Natural killer cell treated with Interleukin-12 subunit alpha and Interleukin-12 subunit beta and Interleukin-15 and Interleukin-18, amount 100 ng/mL, for 72 hours (primary cell): ENCODE measurements at regions not wholly inside any gene's neighbourhood (a gene's known extent, or its start where the extent isn't known, plus 50 kb on each side); places are given as distances from the start of the nearest gene placed in this dataset.

Source experiments
- ATAC-seq, 2 donors: fragments of 150-1000 bp; cut with Tn5 transposase in 1 of 2; sonication (Bioruptor Pico), chemical (Tn5 transposase) in 1 of 2; 2 replicates each; pipeline ENCODE4 v1.10.0; 2021
- DNase-seq: peaks from one replicate; pipeline ENCODE4 v3.0.0; 2022; ENCODE audit warnings: low spot score
- H3K27ac Mint-ChIP-seq, 2 donors: 1 replicate in 1 of 2; 2 replicates in 1 of 2; pipeline ENCODE4 v1.8.0; 2022; ENCODE audit warnings: mixed read lengths in 2 of 2, mild to moderate bottlenecking in 1 of 2, moderate library complexity in 1 of 2
- H3K27me3 Mint-ChIP-seq, 2 donors: 1 replicate in 1 of 2; 2 replicates in 1 of 2; pipeline ENCODE4 v1.8.0; 2022; ENCODE audit warnings: mixed read lengths in 2 of 2
- H3K36me3 Mint-ChIP-seq: one replicate; pipeline ENCODE4 v1.8.0; 2022; ENCODE audit warnings: mixed read lengths
- H3K4me1 Mint-ChIP-seq, 2 donors: 1 replicate in 1 of 2; 2 replicates in 1 of 2; pipeline ENCODE4 v1.8.0; 2022; ENCODE audit warnings: low read depth in 2 of 2, mixed read lengths in 2 of 2, mild to moderate bottlenecking in 1 of 2
- H3K4me3 Mint-ChIP-seq: one replicate; pipeline ENCODE4 v1.8.0; 2022; ENCODE audit warnings: mixed read lengths
- H3K9me3 Mint-ChIP-seq: 2 replicates; pipeline ENCODE4 v1.8.0; 2022; ENCODE audit warnings: mixed read lengths

DNA sequence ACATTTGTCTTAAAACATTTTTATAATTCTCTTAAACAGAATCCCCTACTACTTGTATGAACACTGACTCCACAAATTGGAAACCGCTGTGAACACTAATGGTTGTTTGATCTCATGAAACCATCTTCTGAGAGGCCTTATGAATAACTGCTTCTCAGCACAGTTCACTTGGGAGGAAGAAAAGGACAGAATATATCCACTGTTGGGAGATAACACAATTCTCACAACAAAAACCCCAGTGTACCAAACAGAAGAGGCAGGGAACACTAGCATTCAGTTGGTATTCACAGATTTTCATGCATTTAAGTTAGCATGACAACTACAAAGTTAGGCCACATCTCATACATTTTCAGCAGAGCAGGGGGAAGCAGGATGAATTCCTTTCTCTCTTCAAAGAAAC lies 89.0 kb upstream of the SELENOP start:
- Mint-ChIP-seq H3K27me3 (peaks cover 6 to 10% of the 10 kb centered on the region in 2 donors), H3K27ac (no peak overlapping the region), H3K36me3 (no peaks in the 10 kb centered on the region), H3K9me3 (no peaks in the 10 kb centered on the region), H3K4me1 (peaks cover 0 to 2% of the 10 kb centered on the region in 2 donors), H3K4me3 (no peak overlapping the region)
- no peak for ATAC-seq
- no peak for DNase-seq

DNA sequence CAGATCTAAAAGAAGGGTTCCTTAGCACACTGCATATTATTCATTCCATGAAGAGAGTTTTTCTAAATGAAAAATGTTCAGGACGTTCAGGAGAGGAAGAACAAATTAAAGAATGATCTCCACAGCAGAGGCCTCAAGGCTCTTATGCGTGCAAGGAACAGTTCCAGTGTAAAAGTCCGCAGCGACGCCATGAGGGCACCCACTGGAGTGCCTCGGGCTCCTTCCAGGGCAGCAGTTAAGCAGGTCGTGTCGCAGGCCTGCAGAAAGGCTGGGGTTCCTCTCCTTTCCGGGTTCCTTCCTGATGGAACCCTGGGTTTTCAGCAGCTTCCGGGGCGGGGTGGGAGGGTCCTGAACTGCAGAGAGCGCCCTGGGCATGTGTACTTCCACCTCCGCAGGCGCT lies 87.1 kb upstream of the SELENOP start:
- DNase-seq, result no peak
- ATAC-seq, result no peak
- H3K9me3 Mint-ChIP-seq, result no peaks in the 10 kb centered on the region
- no peak overlapping the region for H3K27ac Mint-ChIP-seq
- no peaks in the 10 kb centered on the region for H3K36me3 Mint-ChIP-seq
- peaks cover 2 to 10% of the 10 kb centered on the region in 2 donors for H3K27me3 Mint-ChIP-seq
- H3K4me3 Mint-ChIP-seq, result no peak overlapping the region
- peaks cover 0 to 2% of the 10 kb centered on the region in 2 donors for H3K4me1 Mint-ChIP-seq

- H3K4me3 Mint-ChIP-seq, result no peak overlapping the region
- no peaks in the 10 kb centered on the region for H3K36me3 Mint-ChIP-seq
- ATAC-seq (no peak), DNase-seq (no peak)
- H3K27me3 Mint-ChIP-seq, result peaks cover 2 to 10% of the 10 kb centered on the region in 2 donors
- H3K9me3 Mint-ChIP-seq, result no peaks in the 10 kb centered on the region
- no peaks in the 10 kb centered on the region for H3K4me1 Mint-ChIP-seq
- H3K27ac Mint-ChIP-seq, result no peak overlapping the region
Measured at GRCh38 chr5:42896523-42896922, 84.8 kb upstream of the SELENOP start.

GRCh38 chr5:42894057-42894456 lies 82.4 kb upstream of the SELENOP start:
- no peak overlapping the region for H3K27ac Mint-ChIP-seq

DNA sequence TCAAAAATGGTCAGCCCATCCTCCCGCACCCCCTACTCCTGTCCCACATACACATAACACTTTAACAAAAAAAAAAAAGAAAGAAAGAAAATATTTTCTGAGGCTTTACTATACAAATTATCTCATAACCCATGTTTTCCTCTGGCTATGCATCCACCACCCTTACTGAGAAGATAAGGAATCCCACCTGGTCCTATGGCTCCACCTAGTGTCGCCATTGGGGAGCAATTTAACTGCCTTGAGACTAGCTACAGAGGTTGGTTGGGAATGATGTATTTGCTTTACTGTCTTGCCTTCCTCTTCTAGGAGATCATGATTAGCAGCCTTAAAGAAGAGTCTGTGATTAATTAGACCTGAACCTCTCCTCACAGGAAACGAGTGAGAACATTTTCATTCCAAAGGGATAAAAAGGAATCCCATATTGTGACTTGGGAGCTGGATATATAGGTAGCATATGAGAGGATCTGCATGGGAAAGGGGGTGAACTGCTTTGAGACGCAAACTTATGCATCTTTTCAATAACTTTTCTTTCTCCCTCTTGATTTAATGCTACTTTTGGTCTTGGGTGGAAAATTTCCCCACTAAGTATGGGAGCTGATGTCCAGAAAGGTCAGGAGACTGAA lies 77.7 kb upstream of the SELENOP start:
- H3K9me3 Mint-ChIP-seq, result no peaks in the 10 kb centered on the region
- no peaks in the 10 kb centered on the region for H3K4me1 Mint-ChIP-seq
- H3K27ac Mint-ChIP-seq, result no peak overlapping the region
- no peaks in the 10 kb centered on the region for H3K36me3 Mint-ChIP-seq
- ATAC-seq, result peak; percentile 75 to 78
- no peak for DNase-seq
- peaks cover 4 to 9% of the 10 kb centered on the region in 2 donors for H3K27me3 Mint-ChIP-seq
- no peak overlapping the region for H3K4me3 Mint-ChIP-seq

More at GRCh38 chr5:42894057-42894456, 82.4 kb upstream of the SELENOP start:
- Mint-ChIP-seq H3K9me3 (no peaks in the 10 kb centered on the region), H3K27me3 (peaks cover 2 to 10% of the 10 kb centered on the region in 2 donors), H3K4me1 (no peaks in the 10 kb centered on the region), H3K4me3 (no peak overlapping the region), H3K36me3 (no peaks in the 10 kb centered on the region)
- ATAC-seq (no peak), DNase-seq (no peak)

DNA sequence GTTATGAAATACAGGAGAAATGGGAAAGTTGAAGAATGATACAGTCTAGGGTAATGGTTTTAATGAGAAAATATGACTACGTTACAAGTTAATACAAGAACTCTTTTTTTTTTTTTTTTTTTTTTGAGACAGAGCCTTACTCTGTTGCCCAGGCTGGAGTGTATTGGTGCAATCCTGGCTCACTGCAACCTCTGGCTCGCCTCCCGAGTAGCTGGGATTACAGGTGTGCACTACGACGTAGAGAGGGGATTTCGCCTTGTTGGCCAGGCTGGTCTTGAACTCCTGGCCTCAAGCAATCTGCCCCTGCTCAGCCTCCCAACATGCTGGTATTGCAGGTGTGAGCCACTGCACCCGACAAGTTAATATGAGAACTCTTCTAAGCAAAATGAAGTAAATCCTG lies 77.1 kb upstream of the SELENOP start:
- no peak overlapping the region for H3K27ac Mint-ChIP-seq
- no peaks in the 10 kb centered on the region for H3K9me3 Mint-ChIP-seq
- DNase-seq, result no peak
- no peak overlapping the region for H3K4me3 Mint-ChIP-seq
- no peak for ATAC-seq
- no peaks in the 10 kb centered on the region for H3K36me3 Mint-ChIP-seq
- no peaks in the 10 kb centered on the region for H3K4me1 Mint-ChIP-seq
- H3K27me3 Mint-ChIP-seq, result peaks cover 4 to 9% of the 10 kb centered on the region in 2 donors

DNA sequence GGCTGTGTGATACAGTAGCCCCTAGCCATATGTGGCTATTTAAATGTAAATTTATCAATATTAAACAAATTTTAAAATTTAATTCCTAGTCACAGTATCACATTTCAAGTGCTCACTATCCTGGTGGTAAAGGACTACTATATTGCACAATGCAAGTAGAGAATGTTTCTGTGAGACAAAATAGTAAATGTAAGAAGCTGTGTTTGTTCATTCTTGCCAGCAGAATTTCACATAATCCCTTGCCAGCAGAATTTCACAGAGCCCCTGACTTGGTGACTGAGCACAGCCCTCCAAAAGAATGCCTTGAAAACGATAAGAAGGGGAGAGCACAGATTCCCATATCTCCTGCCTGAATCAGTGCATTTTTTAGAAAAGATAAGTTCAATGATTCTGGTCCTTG lies 75.9 kb upstream of the SELENOP start:
- no peak for DNase-seq
- H3K9me3 Mint-ChIP-seq, result no peaks in the 10 kb centered on the region
- no peak overlapping the region for H3K4me3 Mint-ChIP-seq
- no peak overlapping the region for H3K27ac Mint-ChIP-seq
- peaks cover 4 to 9% of the 10 kb centered on the region in 2 donors for H3K27me3 Mint-ChIP-seq
- H3K36me3 Mint-ChIP-seq, result no peaks in the 10 kb centered on the region
- no peaks in the 10 kb centered on the region for H3K4me1 Mint-ChIP-seq
- ATAC-seq, result no peak

DNA sequence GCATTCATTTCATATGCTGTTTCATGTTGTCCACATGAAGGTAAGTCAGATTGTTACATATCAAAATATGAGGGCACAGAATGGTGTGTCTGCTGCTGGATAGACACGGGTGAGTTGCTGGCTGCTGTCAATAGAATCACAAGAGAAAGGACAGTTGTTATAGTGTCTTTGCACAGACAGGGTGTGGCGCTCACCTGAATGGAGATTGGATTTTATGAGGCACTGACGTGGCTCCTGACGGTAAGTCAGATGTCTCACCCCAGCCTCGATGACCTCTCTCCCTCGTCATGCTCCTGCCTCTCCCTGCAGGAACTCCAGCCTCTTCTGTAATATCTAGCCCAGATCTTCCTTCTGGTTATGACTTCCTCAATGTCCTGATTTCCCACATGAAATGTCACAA lies 75.4 kb upstream of the SELENOP start:
- Mint-ChIP-seq H3K4me1 (no peaks in the 10 kb centered on the region), H3K27ac (no peak overlapping the region), H3K4me3 (no peak overlapping the region), H3K9me3 (no peaks in the 10 kb centered on the region), H3K36me3 (no peaks in the 10 kb centered on the region), H3K27me3 (peaks cover 4 to 9% of the 10 kb centered on the region in 2 donors)
- DNase-seq (no peak), ATAC-seq (no peak)

DNA sequence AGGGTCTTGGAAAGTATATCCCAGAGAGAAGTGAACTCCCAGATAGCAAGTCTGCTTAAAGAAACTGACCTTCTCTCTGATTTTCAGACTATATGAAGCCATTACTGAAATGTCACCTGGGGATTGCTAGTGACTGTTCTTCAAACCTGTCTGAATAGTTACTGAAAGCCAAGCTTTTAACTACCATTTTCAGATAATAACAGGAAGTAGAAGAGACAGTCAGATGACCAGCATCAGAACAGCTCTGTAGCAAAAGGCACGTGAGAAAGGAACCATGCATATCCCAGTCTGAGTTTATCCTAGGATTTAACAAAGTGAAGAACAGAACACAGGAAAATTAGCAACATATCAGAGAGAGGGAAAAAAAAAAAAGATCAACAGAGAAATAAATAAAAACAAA lies 74.9 kb upstream of the SELENOP start:
- ATAC-seq (no peak), DNase-seq (no peak)
- Mint-ChIP-seq H3K4me1 (no peaks in the 10 kb centered on the region), H3K4me3 (no peak overlapping the region), H3K36me3 (no peaks in the 10 kb centered on the region), H3K27me3 (peaks cover 4 to 9% of the 10 kb centered on the region in 2 donors), H3K27ac (no peak overlapping the region), H3K9me3 (no peaks in the 10 kb centered on the region)

GRCh38 chr5:42884326-42884725 lies 72.6 kb upstream of the SELENOP start:
- H3K4me1 Mint-ChIP-seq, result no peaks in the 10 kb centered on the region
- H3K27ac Mint-ChIP-seq, result no peak overlapping the region
- H3K4me3 Mint-ChIP-seq, result no peak overlapping the region
- H3K9me3 Mint-ChIP-seq, result no peaks in the 10 kb centered on the region
- ATAC-seq (no peak), DNase-seq (no peak)
- H3K36me3 Mint-ChIP-seq, result no peaks in the 10 kb centered on the region
- peaks cover 4 to 9% of the 10 kb centered on the region in 2 donors for H3K27me3 Mint-ChIP-seq

- H3K4me3 Mint-ChIP-seq, result no peak overlapping the region
- ATAC-seq (no peak), DNase-seq (no peak)
- H3K27ac Mint-ChIP-seq, result no peak overlapping the region
- no peaks in the 10 kb centered on the region for H3K4me1 Mint-ChIP-seq
- no peaks in the 10 kb centered on the region for H3K9me3 Mint-ChIP-seq
- H3K36me3 Mint-ChIP-seq, result no peaks in the 10 kb centered on the region
- H3K27me3 Mint-ChIP-seq, result no peaks in the 10 kb centered on the region
Measured at GRCh38 chr5:42881416-42882117, 69.9 kb upstream of the SELENOP start.

DNA sequence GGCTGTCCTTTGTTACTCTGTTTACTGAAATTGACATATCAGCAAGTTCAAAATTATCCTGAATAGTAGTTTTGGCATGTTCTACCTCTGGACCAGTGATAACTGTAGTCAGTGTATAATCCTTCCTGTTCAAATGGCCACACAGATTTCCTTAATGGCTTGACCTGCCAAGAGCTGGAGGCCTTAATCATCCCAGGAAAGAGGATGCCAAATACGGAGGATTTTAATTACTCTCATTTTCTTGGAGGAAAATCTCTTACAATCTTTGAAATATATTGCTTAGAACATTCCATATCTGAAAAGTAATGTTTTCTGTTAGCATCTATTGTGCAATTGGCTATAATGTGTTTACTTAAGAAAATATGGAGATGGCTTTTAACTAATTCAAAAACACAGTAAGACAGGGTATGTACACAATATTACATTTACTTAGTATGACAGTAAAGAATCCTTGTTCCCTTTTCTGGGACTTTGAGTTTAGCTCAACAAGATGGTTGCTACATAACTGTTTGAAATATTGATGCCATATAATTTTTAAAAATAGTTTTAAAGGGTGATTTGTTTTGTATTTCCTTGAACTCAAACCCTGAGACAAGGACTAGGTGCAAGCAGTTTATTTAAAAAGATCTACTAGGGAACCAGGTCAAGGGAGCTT lies 68.9 kb upstream of the SELENOP start:
- H3K4me3 Mint-ChIP-seq, result no peak overlapping the region
- DNase-seq (no peak), ATAC-seq (no peak)
- no peaks in the 10 kb centered on the region for H3K9me3 Mint-ChIP-seq
- no peaks in the 10 kb centered on the region for H3K36me3 Mint-ChIP-seq
- no peak overlapping the region for H3K27ac Mint-ChIP-seq
- H3K27me3 Mint-ChIP-seq, result no peaks in the 10 kb centered on the region
- peaks cover 3 to 6% of the 10 kb centered on the region in 2 donors for H3K4me1 Mint-ChIP-seq

- Mint-ChIP-seq H3K36me3 (no peaks in the 10 kb centered on the region), H3K9me3 (no peaks in the 10 kb centered on the region), H3K27ac (no peak overlapping the region), H3K4me1 (peaks cover 5 to 9% of the 10 kb centered on the region in 2 donors), H3K27me3 (no peaks in the 10 kb centered on the region), H3K4me3 (no peak overlapping the region)
- no peak for DNase-seq
- no peak for ATAC-seq
Measured at GRCh38 chr5:42879291-42879690, 67.6 kb upstream of the SELENOP start.

DNA sequence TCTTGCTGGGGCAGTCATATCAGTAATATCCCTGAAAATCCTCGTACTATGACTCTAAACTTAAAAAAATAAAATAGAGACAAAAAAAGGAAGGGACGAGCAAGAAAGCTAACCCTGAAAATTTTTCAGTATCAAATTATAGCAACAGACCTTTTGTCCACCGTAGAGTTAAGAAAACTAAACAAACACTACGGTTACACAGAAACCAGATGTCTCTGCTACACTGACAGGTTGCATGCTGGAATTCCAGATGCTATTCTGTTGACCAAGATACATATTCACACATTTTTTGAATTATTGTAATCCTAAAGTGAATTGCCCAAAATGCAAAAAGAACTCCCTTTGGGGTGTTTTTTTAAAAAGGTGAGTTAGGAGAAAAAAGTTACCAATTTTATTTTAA lies 66.9 kb upstream of the SELENOP start:
- no peak overlapping the region for H3K27ac Mint-ChIP-seq
- H3K4me1 Mint-ChIP-seq, result peaks cover 5 to 9% of the 10 kb centered on the region in 2 donors
- no peaks in the 10 kb centered on the region for H3K9me3 Mint-ChIP-seq
- H3K4me3 Mint-ChIP-seq, result no peak overlapping the region
- H3K36me3 Mint-ChIP-seq, result no peaks in the 10 kb centered on the region
- ATAC-seq (no peak), DNase-seq (no peak)
- peaks cover 4 to 7% of the 10 kb centered on the region in 2 donors for H3K27me3 Mint-ChIP-seq
